ENCODE measurements at regions not wholly inside any gene's neighbourhood (a gene's known extent, or its start where the extent isn't known, plus 50 kb on each side); places are given as distances from the start of the nearest gene placed in this dataset.

GRCh38 chr4:53771326-53771725 lies 180.0 kb upstream of the LNX1 start:
- DNase-seq = no peak

- DNase-seq = no peak
These were observed 176.2 kb upstream of the LNX1 start for GRCh38 chr4:53767482-53767881.

DNA sequence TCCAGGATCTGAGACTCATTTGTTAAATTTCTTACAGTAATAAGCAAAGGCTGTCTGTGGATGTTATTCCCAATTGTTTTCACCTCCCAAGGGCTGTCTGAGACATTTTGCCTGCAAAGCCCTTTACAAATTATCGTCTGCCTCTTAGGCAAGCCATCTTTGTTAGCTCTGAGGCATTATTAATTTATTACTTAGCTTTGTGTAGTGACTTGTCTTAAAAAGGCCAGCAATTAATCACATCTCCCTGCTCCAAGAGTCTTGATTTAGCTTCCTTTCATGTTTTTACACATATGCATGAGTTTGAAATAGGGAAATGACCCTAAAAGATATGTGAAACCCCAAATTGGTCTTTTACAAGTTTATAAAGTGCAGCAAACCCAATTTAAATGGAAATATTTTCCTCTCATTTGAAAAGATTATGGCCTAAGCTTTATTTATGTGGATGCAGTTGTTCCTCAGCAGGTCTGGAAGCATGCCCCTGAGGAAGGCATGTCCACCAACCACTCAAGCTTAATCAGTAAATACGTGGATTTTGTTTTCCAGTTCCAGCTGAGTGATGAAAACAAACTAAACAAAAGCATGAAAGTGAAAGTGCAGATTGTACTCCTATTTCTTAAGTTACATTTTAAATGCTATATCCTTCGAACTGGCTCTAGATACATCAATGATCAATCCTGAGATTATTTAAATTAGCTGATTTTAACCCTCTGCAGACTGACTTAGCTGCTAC lies 173.6 kb upstream of the LNX1 start:
- no peak for DNase-seq

DNA sequence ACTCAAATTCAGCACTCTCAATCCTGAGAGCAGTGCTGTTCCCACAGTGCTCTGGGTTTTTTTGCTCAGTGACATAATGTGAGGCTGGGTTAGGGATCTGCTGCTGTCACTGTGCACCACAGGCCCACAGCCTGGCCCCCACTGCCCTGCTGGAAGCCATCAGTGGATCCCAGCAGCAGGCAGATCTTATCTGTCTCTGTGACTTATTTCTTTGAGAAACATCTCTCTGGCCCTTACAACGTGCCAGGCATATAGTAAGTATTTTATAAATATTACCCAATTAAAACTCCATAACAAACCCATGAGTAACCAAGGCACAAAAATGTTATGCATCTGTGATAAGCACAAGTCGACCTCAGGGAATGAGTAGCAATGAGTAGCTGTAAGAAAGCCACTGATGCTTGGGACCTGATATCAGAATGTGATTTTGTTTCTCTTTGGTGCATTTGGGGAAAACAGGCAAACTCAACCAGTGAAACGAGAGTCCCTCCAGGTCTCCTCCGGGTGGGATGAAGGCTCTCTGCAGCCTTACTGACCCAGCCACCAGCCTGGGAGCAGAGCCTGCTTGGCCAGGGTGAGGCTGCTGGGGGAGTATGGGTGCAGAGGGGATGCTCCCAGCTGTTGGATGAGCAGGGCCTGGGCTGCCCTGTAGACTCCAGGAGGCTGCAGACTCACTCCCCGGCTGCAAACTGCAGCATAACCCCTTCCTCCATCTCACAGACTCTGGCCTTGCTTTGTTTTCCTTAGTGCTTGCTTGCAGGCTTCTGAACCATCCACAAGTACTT lies 172.7 kb upstream of the LNX1 start:
- DNase-seq = no peak

- DNase-seq = no peak
These were observed 164.4 kb upstream of the LNX1 start for GRCh38 chr4:53755656-53756055.

DNA sequence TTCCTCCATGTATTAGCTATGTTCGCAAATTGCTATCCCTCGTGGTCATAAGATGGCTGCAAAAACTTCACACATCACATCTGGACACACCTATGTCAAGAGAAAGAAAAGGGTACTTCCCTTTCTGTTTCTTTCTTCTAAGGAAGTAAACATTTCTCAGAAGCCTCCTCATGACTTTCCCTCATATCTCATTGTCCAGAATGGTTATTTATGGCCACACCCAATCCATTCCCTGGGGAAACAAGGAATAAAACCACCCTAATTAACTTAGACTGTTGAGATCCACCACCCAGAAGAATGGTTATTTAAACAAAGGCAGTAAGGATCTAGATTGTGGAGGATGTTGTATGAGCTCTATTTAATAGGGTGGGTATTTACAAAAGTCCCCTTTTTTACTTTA lies 160.8 kb upstream of the LNX1 start:
- no peak for DNase-seq

- DNase-seq = no peak
These were observed 157.1 kb upstream of the LNX1 start for GRCh38 chr4:53748328-53748772.

DNA sequence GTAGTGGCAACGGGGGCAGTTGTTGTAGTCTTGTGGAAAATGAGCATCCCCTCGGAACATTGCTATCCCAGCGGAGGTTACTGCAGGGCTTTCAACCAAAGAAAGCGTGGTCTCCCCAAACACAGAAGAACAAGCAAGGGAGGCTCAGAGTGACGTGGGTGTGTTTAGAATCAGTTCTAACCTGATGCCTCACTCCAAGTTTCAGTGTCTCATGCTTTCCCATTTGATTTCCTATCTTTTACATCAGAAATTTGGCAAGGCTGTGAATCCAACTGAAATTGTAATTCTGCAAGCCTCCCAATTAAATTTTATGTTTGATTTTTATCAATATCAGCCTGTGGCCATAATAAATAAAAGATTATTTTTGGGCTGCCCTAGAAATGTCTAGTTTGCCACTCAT lies 156.1 kb upstream of the LNX1 start:
- DNase-seq = no peak

DNA sequence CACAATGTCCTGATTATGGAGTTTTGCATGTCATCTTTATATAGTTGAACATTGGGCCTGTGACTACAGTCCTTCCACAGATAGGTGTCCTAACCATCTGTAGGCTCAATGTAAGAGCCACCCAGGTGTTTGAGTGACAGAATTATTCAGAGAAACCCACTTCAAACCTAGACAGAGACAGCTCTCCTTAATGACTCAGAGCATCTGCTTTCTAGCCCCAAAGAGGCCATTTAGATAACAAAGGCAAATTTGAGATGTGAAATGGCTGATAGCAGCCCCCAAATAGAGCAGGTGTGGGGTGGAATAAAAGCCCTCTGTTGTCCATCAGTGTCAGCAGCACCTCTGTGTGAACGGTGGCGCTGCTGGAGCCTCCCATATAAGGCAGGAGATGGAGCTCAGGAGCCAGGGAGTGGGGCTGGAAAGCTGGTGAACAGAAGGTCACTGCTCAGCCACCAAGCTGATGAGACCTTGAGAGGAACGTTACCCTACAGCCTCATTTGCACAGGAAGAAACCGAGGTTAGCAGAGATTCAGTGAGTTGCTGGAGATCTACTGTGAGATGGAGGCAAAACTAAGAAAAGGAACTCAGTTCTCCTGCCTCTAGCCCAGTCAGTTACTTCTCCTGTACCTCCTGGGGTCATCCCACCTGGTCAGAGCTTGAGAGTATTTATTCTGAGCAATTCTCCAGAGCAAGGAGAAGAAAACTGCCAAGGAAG lies 153.3 kb upstream of the LNX1 start:
- no peak for DNase-seq

DNA sequence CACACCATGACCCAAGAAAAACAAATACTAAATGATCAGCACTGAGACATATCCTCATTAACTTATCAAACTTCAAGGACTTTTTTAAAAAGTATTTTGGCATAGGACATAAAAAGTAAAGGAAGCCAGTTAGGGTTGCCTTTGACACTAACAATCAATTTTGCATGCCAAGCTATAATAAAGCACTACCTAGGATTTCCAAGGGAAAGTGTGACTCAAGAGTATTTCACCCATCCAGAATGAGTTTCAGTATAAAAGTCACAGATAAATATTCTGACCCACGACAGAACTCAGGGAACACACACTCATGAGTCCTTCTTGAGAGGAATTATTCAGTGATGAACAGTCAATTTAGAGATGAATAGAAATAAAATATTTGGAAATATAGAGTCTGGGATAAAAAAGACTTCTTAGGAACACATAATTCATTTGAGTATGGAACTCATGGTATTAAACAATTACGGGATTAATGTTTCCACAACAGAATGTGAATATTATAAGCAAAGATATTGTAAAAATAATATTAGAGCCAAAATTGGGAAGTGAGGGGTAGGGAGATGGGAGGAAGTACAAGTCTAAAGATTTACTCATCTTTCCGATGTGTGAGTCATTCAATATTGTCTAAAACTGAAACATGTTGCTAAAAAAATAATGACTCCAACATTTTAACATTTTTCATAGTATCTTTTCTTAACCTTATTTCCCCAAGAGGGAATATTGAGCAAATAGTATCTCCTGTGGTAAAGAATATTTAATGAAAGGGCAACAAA lies 143.5 kb upstream of the LNX1 start:
- no peak for DNase-seq

- DNase-seq = no peak
These were observed 142.9 kb upstream of the LNX1 start for GRCh38 chr4:53734182-53734581.

- no peak for DNase-seq
These were observed 141.4 kb upstream of the LNX1 start for GRCh38 chr4:53732661-53733060.

DNA sequence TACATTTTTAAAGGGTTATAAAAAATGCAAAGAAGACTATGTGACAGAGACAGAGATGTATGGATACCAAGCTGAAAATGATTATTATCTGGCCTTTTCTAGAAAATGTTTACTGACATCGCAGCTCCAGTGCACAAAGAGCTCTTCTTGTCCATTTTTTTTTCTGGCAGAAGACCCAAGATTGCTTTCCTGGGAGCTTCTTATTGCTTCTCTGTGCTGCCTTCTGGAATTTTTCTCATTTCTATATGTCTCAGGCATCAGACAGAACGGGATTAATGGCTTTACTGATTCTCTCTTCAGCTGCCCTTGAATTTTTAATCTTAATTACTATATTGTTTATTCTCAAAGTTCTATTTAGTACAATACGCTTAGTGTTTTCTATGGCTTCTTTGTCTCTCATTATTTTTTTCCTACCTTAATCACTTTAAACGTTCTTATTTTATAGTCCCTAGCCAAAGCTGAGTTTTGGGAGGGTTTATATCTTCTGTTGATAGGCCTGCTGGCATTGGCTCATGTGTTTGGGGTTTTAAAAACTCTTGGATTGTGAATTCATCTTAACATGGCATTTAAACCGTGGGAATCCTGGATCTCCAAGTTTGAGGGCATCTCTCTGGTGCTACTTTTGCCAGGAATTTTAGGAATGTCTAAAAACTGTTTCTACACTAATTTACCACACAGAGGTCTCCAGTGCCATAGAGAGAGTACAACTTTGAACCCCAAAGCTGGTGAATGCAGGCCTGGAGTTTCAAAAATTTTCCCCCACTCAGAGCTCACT lies 138.9 kb upstream of the LNX1 start:
- DNase-seq = no peak

DNA sequence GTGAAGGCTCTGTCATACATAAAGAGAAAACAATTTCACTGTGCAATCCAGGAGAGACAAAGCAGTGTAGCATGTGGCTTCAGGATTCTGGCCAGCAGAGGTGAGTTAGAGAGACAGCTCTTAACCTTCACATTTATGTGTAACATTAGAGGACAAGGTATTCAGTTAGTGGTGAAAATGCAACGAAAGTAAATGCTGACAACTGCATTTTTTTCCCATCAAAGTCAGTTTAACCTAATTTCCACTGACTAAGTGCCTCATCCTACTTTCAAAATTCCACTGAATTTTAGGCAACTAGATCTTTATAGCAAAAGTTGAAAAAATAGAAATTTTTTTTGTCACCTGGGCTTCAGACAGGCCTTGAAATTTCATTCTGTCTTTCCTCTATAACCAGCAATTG lies 130.8 kb upstream of the LNX1 start:
- DNase-seq = no peak

DNA sequence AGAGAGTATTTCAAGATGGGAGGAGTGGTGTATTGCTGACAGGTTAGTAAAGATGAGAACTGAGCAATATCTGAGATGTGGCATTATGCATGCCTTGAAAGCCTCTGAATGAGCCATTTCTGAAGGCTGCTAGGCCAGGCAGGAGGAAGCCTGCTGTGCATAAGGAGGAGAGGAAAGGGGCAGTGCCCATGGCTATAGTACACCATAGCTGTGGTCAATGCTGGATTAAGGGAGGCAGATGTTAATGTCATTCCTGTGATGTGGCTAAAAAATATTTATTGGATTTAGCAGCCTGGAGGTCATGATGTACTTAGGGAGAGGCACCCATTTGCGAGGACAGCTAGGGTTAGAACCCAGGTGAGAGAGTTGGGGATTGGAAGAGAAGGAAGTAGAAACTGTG lies 130.0 kb upstream of the LNX1 start:
- DNase-seq = no peak

- DNase-seq = no peak
These were observed 129.5 kb upstream of the LNX1 start for GRCh38 chr4:53720776-53721175.

- no peak for DNase-seq
These were observed 125.8 kb upstream of the LNX1 start for GRCh38 chr4:53717064-53717549.

- no peak for DNase-seq
These were observed 125.3 kb upstream of the LNX1 start for GRCh38 chr4:53716471-53717063.

- DNase-seq = no peak
These were observed 124.7 kb upstream of the LNX1 start for GRCh38 chr4:53716011-53716410.

- no peak for DNase-seq
These were observed 123.2 kb upstream of the LNX1 start for GRCh38 chr4:53714236-53715140.

All from right kidney (tissue), 1 donor.